SU-DHL-6 (cell line): ENCODE measurements at regions not wholly inside any gene's neighbourhood (a gene's known extent, or its start where the extent isn't known, plus 50 kb on each side); places are given as distances from the start of the nearest gene placed in this dataset.

ENCODE experiments used
- H2AFZ ChIP-seq: fragments of 200-600 bp; sonication (generic); 2 replicates; pipeline ENCODE4 v1.6.1; 2014; ENCODE audit warnings: low read depth, mild to moderate bottlenecking, moderate library complexity, mixed read lengths, antibody characterized with exemption, low read length; ENCODE audit not compliant: severe bottlenecking
- H3F3A ChIP-seq: fragments of 200-600 bp; shearing (Covaris generic); 2 replicates; pipeline ENCODE4 v1.6.0; 2016; ENCODE audit warnings: antibody characterized with exemption, mild to moderate bottlenecking; ENCODE audit not compliant: insufficient read depth
- H3K27ac ChIP-seq: fragments of 200-600 bp; sonication (generic); 2 replicates; pipeline ENCODE4 v1.5.1; 2016; ENCODE audit warnings: low read depth, mild to moderate bottlenecking, low read length, moderate library complexity, mixed read lengths
- H3K27me3 ChIP-seq: fragments of 200-600 bp; sonication (generic), shearing (Covaris generic); 2 replicates; pipeline ENCODE4 v1.6.0; 2014; ENCODE audit warnings: mild to moderate bottlenecking, low read length
- H3K36me3 ChIP-seq: fragments of 200-600 bp; sonication (generic); 2 replicates; pipeline ENCODE4 v1.6.1; 2014; ENCODE audit warnings: mild to moderate bottlenecking, low read length, mixed read lengths
- H3K4me2 ChIP-seq: fragments of 300-600, 200-600 bp; shearing (Covaris generic), sonication (generic); 2 replicates; pipeline ENCODE4 v1.6.0; 2014; ENCODE audit warnings: low read length, low read depth, mild to moderate bottlenecking; ENCODE audit not compliant: poor library complexity, severe bottlenecking
- H3K4me3 ChIP-seq: fragments of 200-600 bp; sonication (generic); 2 replicates; pipeline ENCODE4 v1.5.1; 2014; ENCODE audit warnings: antibody characterized with exemption, low read length, mild to moderate bottlenecking, mixed read lengths; ENCODE audit not compliant: insufficient read depth, poor library complexity, severe bottlenecking
- H3K79me2 ChIP-seq: fragments of 200-600 bp; sonication (generic); 2 replicates; pipeline ENCODE4 v1.6.1; 2014; ENCODE audit warnings: mild to moderate bottlenecking, low read length, moderate library complexity; ENCODE audit not compliant: insufficient read depth
- H3K9ac ChIP-seq: fragments of 200-600 bp; sonication (generic); 2 replicates; pipeline ENCODE4 v1.7.0; 2014; ENCODE audit warnings: mild to moderate bottlenecking, low read length
- H3K9me2 ChIP-seq: fragments of 200-600 bp; sonication (generic); replicated peaks from 2 replicates; pipeline ENCODE4 v1.6.1; 2014; ENCODE audit warnings: low read length; ENCODE audit not compliant: insufficient read depth
- H3K9me3 ChIP-seq: fragments of 200-600 bp; sonication (generic); 2 replicates; pipeline ENCODE4 v1.6.1; 2014; ENCODE audit warnings: low read length, mixed read lengths; ENCODE audit not compliant: insufficient read depth
- H4K20me1 ChIP-seq: fragments of 200-600 bp; sonication (generic); 2 replicates; pipeline ENCODE4 v1.6.1; 2014; ENCODE audit warnings: low read depth, mild to moderate bottlenecking, antibody characterized with exemption, low read length, moderate library complexity, mixed read lengths
- EZH2phosphoT487 ChIP-seq: fragments of 200-600 bp; sonication (generic), shearing (Covaris generic); conservative IDR thresholded peaks from 2 replicates; pipeline ENCODE4 v1.6.1; 2018; ENCODE audit warnings: mild to moderate bottlenecking, antibody characterized with exemption, low read length, moderate library complexity, mixed read lengths
- TF ChIP-seq, protein P1 (sequence below): fragments of 200-600 bp; sonication (generic); IDR thresholded peaks from one replicate; pipeline ENCODE4 v1.5.1; 2017; ENCODE audit warnings: antibody characterized with exemption, mild to moderate bottlenecking, low read length, moderate library complexity; ENCODE audit not compliant: insufficient read depth, poor library complexity, severe bottlenecking

DNA sequence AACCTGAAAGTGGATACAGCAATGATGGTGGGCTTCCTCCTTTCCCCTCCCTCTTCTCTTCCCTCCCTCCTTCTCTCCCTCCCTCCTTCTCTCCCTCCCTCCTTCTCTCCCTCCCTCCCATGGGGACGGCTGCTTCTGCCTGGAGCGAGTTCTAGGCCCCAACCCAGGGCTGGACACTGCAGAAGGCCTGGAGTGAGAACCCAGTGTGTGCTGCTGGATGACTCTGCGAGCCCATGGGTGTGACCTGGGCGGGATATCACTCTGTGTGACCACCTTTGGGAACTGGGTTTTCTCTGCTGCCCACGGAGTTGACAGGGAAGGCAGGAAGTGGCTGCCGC is 242.6 kb upstream of the GSE1 start:
- Histone ChIP-seq H3K4me3 (no peak overlapping the region), H4K20me1 (no peaks in the 10 kb centered on the region), H3F3A (no peaks in the 10 kb centered on the region), H3K79me2 (no peaks in the 10 kb centered on the region), H3K9me2 (no peaks in the 10 kb centered on the region), H3K4me2 (no peak overlapping the region), H3K9ac (no peak overlapping the region), H3K36me3 (no peaks in the 10 kb centered on the region), H3K27ac (no peak overlapping the region), H2AFZ (no peak overlapping the region), H3K27me3 (no peaks in the 10 kb centered on the region), H3K9me3 (no peaks in the 10 kb centered on the region)
- TF ChIP-seq, protein P1, sequence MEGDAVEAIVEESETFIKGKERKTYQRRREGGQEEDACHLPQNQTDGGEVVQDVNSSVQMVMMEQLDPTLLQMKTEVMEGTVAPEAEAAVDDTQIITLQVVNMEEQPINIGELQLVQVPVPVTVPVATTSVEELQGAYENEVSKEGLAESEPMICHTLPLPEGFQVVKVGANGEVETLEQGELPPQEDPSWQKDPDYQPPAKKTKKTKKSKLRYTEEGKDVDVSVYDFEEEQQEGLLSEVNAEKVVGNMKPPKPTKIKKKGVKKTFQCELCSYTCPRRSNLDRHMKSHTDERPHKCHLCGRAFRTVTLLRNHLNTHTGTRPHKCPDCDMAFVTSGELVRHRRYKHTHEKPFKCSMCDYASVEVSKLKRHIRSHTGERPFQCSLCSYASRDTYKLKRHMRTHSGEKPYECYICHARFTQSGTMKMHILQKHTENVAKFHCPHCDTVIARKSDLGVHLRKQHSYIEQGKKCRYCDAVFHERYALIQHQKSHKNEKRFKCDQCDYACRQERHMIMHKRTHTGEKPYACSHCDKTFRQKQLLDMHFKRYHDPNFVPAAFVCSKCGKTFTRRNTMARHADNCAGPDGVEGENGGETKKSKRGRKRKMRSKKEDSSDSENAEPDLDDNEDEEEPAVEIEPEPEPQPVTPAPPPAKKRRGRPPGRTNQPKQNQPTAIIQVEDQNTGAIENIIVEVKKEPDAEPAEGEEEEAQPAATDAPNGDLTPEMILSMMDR, result no peak
- TF ChIP-seq EZH2phosphoT487, result no peak

DNA sequence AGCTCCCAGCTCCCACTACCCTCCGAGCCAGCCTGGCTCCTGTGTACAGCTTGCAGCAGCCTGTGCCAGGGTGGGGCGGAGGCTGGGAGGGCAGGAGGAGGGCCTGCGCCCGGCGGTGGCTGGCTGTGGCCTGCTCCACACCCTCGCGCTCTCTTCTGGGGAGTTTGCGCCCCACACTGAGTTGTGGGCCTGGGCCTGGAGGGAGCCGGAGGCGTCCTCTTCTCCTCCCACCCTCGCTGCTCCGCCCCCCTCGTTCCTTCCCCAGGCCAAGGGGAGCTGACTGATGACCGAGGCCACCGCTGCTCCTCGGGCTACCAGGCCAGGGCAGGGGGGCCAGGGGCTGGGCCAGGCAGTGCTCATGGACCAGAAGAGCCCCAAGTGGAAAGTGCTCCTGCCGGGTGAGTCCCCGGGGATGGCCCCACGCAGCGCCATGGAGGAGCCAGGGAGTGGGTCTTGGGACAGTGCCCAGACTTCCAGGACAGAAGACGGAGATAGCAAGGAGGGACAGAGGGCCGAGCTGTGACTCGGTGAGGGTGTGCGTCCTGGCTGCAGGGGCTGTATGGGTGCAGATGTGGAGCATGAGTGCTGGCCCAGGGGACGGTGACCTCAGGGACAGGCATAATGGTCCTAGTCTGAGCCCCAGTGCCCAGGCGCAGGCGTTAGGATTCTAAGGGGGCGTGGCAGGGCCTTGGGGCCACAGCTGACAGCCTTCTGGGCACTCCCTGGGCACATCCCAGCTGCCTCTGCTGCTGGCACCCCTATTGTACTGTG is 242.1 kb upstream of the GSE1 start:
- no peaks in the 10 kb centered on the region for H3F3A ChIP-seq
- H3K4me3 ChIP-seq, result no peak overlapping the region
- H3K27me3 ChIP-seq, result no peaks in the 10 kb centered on the region
- H3K9ac ChIP-seq, result no peak overlapping the region
- no peaks in the 10 kb centered on the region for H3K9me2 ChIP-seq
- no peak overlapping the region for H3K4me2 ChIP-seq
- H4K20me1 ChIP-seq, result no peaks in the 10 kb centered on the region
- H3K79me2 ChIP-seq, result no peaks in the 10 kb centered on the region
- no peak overlapping the region for H3K27ac ChIP-seq
- TF ChIP-seq EZH2phosphoT487, result no peak
- no peak overlapping the region for H2AFZ ChIP-seq
- H3K9me3 ChIP-seq, result no peaks in the 10 kb centered on the region
- H3K36me3 ChIP-seq, result no peaks in the 10 kb centered on the region

DNA sequence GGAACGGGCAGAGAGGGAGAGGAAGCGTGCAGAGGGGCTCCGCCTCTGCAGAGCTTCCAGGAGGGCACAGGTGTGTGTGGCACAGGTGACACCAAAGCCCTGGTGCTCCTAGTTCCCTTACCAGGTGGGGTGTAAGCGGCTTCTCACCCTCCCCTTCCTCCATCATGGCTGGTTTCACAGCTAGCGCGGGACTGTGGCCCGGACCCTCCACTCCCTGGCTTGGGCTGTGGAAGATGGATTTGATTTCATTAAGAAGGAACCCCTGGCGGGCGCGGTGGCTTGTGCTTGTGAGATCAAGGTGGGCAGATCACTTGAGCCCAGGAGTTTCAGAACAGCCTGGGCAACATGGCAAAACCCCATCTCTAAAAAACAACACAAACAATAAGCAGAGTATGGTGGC is 241.2 kb upstream of the GSE1 start:
- Histone ChIP-seq H3K36me3 (no peaks in the 10 kb centered on the region), H3K4me2 (no peak overlapping the region), H3K79me2 (no peaks in the 10 kb centered on the region), H3K4me3 (no peak overlapping the region), H3K9me2 (no peaks in the 10 kb centered on the region), H3F3A (no peaks in the 10 kb centered on the region), H3K9ac (no peak overlapping the region), H3K27ac (no peak overlapping the region), H3K27me3 (no peaks in the 10 kb centered on the region), H4K20me1 (no peaks in the 10 kb centered on the region), H2AFZ (no peak overlapping the region), H3K9me3 (no peaks in the 10 kb centered on the region)
- TF ChIP-seq EZH2phosphoT487, result no peak
- TF ChIP-seq, protein P1, result no peak

DNA sequence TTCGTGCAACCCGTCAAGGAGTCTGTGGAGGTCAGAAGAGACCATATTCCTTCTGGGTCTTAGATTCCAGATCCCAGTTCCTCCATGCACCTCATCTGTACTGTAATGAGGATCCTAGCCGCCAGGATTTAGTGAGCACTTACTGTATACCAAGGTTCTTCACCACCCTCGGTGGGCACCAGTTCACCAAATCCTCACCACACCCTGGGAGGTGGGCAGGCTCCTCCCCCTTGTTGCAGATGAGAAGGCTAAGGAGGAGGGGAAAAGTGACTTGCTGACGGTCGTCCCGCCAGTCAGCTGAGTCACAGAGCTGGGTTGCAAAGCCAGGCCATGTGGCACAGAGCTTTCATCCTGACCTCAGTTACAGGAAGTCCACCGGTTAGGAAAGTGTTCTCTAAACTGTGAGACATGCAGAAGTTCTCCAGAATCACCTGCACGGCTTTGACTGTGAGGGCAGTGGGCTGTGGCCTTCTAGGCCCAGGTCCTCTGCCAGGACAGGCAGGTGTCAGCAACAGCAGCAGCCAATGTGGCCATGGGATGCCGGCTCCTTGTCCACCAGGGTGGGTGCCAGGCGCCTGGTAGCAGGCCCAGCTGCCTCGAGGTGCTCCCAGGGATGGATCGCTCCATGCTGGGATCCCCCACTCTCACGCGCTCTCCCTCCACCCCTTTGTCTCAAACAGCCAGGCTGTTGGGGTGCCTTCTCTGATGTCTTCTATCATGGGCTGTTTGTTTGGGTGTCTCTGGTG is 240.3 kb upstream of the GSE1 start:
- Histone ChIP-seq H3K9ac (no peak overlapping the region), H3F3A (no peaks in the 10 kb centered on the region), H3K27ac (no peak overlapping the region), H3K4me3 (no peak overlapping the region), H4K20me1 (no peaks in the 10 kb centered on the region), H3K27me3 (no peaks in the 10 kb centered on the region), H2AFZ (no peak overlapping the region), H3K9me3 (no peaks in the 10 kb centered on the region), H3K79me2 (no peaks in the 10 kb centered on the region), H3K9me2 (no peaks in the 10 kb centered on the region), H3K36me3 (no peaks in the 10 kb centered on the region), H3K4me2 (no peak overlapping the region)
- no peak for TF ChIP-seq EZH2phosphoT487
- TF ChIP-seq, protein P1, result no peak
